ENCODE measurements at regions not wholly inside any gene's neighbourhood (a gene's known extent, or its start where the extent isn't known, plus 50 kb on each side); places are given as distances from the start of the nearest gene placed in this dataset.

GRCh38 chr5:123868881-123869280, 356.9 kb downstream of the CSNK1G3 start:
- Histone ChIP-seq H3K9me3 (peaks cover 0 to 3% (median 0%) of the 10 kb centered on the region in 4 donors), H3K4me3 (no peak overlapping the region), H3K36me3 (no peaks in the 10 kb centered on the region), H3K4me1 (peaks cover 0 to 6% (median 0%) of the 10 kb centered on the region in 4 donors), H3K27ac (no peak overlapping the region), H3K27me3 (no peaks in the 10 kb centered on the region)
- WGBS, 2 donors: 96 to 97% methylated on average over 4 of the region's 4 CpGs
- no peak for ATAC-seq (ENCODE audit: low FRiP score in 2 of 2)
- no peak for TF ChIP-seq POLR2A (IDR thresholded peaks at IDR 0.05)
- no peak for DNase-seq

GRCh38 chr5:123868267-123868666, 356.3 kb downstream of the CSNK1G3 start:
- DNase-seq (no peak), ATAC-seq (ENCODE audit: low FRiP score in 2 of 2) (no peak)
- H3K27me3 ChIP-seq: no peaks in the 10 kb centered on the region
- peaks cover 0 to 3% (median 0%) of the 10 kb centered on the region in 4 donors for H3K4me1 ChIP-seq
- H3K36me3 ChIP-seq: no peaks in the 10 kb centered on the region
- H3K4me3 ChIP-seq: no peak overlapping the region
- no peak overlapping the region for H3K27ac ChIP-seq
- peaks cover 0 to 3% (median 0%) of the 10 kb centered on the region in 4 donors for H3K9me3 ChIP-seq
- no peak for TF ChIP-seq CTCF (IDR thresholded peaks at IDR 0.05)

- WGBS, 2 donors: 94 to 96% methylated on average over 8 of the region's 8 CpGs
These were observed 353.7 kb downstream of the CSNK1G3 start for GRCh38 chr5:123865641-123866040.

GRCh38 chr5:123864578-123864977, 352.6 kb downstream of the CSNK1G3 start:
- Histone ChIP-seq H3K4me1 (no peaks in the 10 kb centered on the region), H3K27ac (no peak overlapping the region), H3K9me3 (peaks cover 0 to 3% (median 0%) of the 10 kb centered on the region in 4 donors), H3K4me3 (no peak overlapping the region), H3K36me3 (no peaks in the 10 kb centered on the region), H3K27me3 (no peaks in the 10 kb centered on the region)
- 77 to 90% methylated on average over 1 of the region's 1 CpG for WGBS, 2 donors
- DNase-seq (no peak), ATAC-seq (ENCODE audit: low FRiP score in 2 of 2) (no peak)
- TF ChIP-seq POLR2AphosphoS5 (IDR thresholded peaks at IDR 0.05) (no peak), EP300 (IDR thresholded peaks at IDR 0.05) (no peak), CTCF (IDR thresholded peaks at IDR 0.05) (no peak), POLR2A (IDR thresholded peaks at IDR 0.05) (no peak)

More at GRCh38 chr5:123865641-123866040, 353.7 kb downstream of the CSNK1G3 start:
- Histone ChIP-seq H3K27me3 (no peaks in the 10 kb centered on the region), H3K9me3 (peaks cover 0 to 3% (median 0%) of the 10 kb centered on the region in 4 donors), H3K4me1 (no peaks in the 10 kb centered on the region), H3K36me3 (no peaks in the 10 kb centered on the region), H3K27ac (no peak overlapping the region), H3K4me3 (no peak overlapping the region)
- DNase-seq: no peak
- TF ChIP-seq POLR2AphosphoS5 (IDR thresholded peaks at IDR 0.05) (no peak), EP300 (IDR thresholded peaks at IDR 0.05) (no peak), CTCF (IDR thresholded peaks at IDR 0.05) (no peak), POLR2A (IDR thresholded peaks at IDR 0.05) (no peak)
- ATAC-seq (ENCODE audit: low FRiP score in 2 of 2): no peak

- DNase-seq (no peak), ATAC-seq (ENCODE audit: low FRiP score in 2 of 2) (no peak)
- 73 to 80% methylated on average over 1 of the region's 1 CpG for WGBS, 2 donors
- H3K4me1 ChIP-seq: no peaks in the 10 kb centered on the region
- H3K27me3 ChIP-seq: no peaks in the 10 kb centered on the region
- H3K4me3 ChIP-seq: no peak overlapping the region
- TF ChIP-seq CTCF (IDR thresholded peaks at IDR 0.05): no peak
- no peak for TF ChIP-seq POLR2AphosphoS5 (IDR thresholded peaks at IDR 0.05)
- no peaks in the 10 kb centered on the region for H3K36me3 ChIP-seq
- H3K9me3 ChIP-seq: no peaks in the 10 kb centered on the region
- no peak overlapping the region for H3K27ac ChIP-seq
These were observed 347.0 kb downstream of the CSNK1G3 start for GRCh38 chr5:123858938-123859337.
